H1 (cell line): ENCODE measurements at regions not wholly inside any gene's neighbourhood (a gene's known extent, or its start where the extent isn't known, plus 50 kb on each side); places are given as distances from the start of the nearest gene placed in this dataset.

ENCODE experiments used
- CTCF ChIA-PET: fragments of 300-600 bp; sonication (Branson Sonifier 250); formaldehyde crosslinking; loops from one replicate; lab custom pipeline; 2021; ENCODE audit not compliant: partially characterized antibody; lab: Charles Lee
- POLR2A ChIA-PET: fragments of 300-600 bp; sonication (Branson Sonifier 250); formaldehyde crosslinking; loops from one replicate; lab custom pipeline; 2021; ENCODE audit warnings: inconsistent platforms; ENCODE audit not compliant: partially characterized antibody; lab: Charles Lee
- DNase-seq, 2 experiments: peaks; one replicate each; pipeline versions ENCODE4 v3.0.0 to v3.0.0-alpha.2; 2010 to 2022; ENCODE audit warnings: low spot score in 2 of 2, low read depth in 1 of 2, mixed read lengths in 1 of 2
- FAIRE-seq: peaks from 2 replicates; lab custom pipeline; 2011; peaks lifted over from hg19 to GRCh38; lab: Jason Lieb, UNC
- H2AFZ ChIP-seq: 2 replicates; pipeline ENCODE4 v1.8.1; 2012; ENCODE audit warnings: low read length, inconsistent platforms
- H2AK5ac ChIP-seq: 2 replicates; pipeline ENCODE4 v1.6.1; 2013; ENCODE audit warnings: low read depth, low read length
- H2BK120ac ChIP-seq: replicated peaks from 2 replicates; pipeline ENCODE3; 2013; ENCODE audit warnings: low read depth, low read length, inconsistent platforms
- H2BK12ac ChIP-seq: 2 replicates; pipeline ENCODE4 v1.6.1; 2013; ENCODE audit warnings: low read depth, low read length
- H2BK15ac ChIP-seq: 2 replicates; pipeline ENCODE4 v1.6.1; 2013; ENCODE audit warnings: low read length
- H2BK20ac ChIP-seq: 2 replicates; pipeline ENCODE4 v1.6.1; 2013; ENCODE audit warnings: low read length
- H2BK5ac ChIP-seq: 2 replicates; pipeline ENCODE4 v1.6.1; 2013; ENCODE audit warnings: low read depth, low read length
- H3K14ac ChIP-seq: 2 replicates; pipeline ENCODE4 v1.6.1; 2013; ENCODE audit warnings: inconsistent platforms; ENCODE audit not compliant: insufficient read length
- H3K18ac ChIP-seq: 2 replicates; pipeline ENCODE4 v1.6.1; 2013; ENCODE audit warnings: low read length; ENCODE audit errors: extremely low read depth
- H3K23ac ChIP-seq: 2 replicates; pipeline ENCODE4 v1.6.1; 2013; ENCODE audit warnings: inconsistent platforms; ENCODE audit not compliant: insufficient read length
- H3K23me2 ChIP-seq: 2 replicates; pipeline ENCODE4 v1.6.1; 2013; ENCODE audit warnings: low read depth, low read length
- H3K27ac ChIP-seq: 2 replicates; pipeline ENCODE4 v1.6.1; 2011; ENCODE audit warnings: low read depth, low read length, inconsistent platforms
- H3K27me3 ChIP-seq, 4 experiments: replicated peaks in 1 of 4; 1 replicate in 1 of 4; 2 replicates in 3 of 4; pipeline versions ENCODE4 v1.6.1 to v1.8.1; 2011 to 2013; ENCODE audit warnings: low read length in 3 of 4, mild to moderate bottlenecking in 3 of 4, inconsistent platforms in 2 of 4, mixed read lengths in 2 of 4, moderate library complexity in 1 of 4; ENCODE audit not compliant: control insufficient read depth in 3 of 4, insufficient read depth in 3 of 4; ENCODE audit errors: extremely low read depth in 1 of 4
- H3K36me3 ChIP-seq, 4 experiments: 2 replicates each; pipeline versions ENCODE4 v1.6.1 to v1.8.1; 2011 to 2013; ENCODE audit warnings: mild to moderate bottlenecking in 4 of 4, low read length in 3 of 4, moderate library complexity in 2 of 4, control low read depth in 1 of 4, inconsistent platforms in 1 of 4; ENCODE audit not compliant: insufficient read depth in 4 of 4, control insufficient read depth in 2 of 4
- H3K4ac ChIP-seq: replicated peaks from 2 replicates; pipeline ENCODE3; 2013; ENCODE audit warnings: low read length, low read depth, mixed read lengths, inconsistent platforms; ENCODE audit not compliant: insufficient read length
- H3K4me1 ChIP-seq, 4 experiments: replicated peaks in 1 of 4; 1 replicate in 1 of 4; 2 replicates in 3 of 4; pipeline versions ENCODE4 v1.6.1 to v1.8.1; 2011 to 2013; ENCODE audit warnings: low read length in 3 of 4, inconsistent platforms in 2 of 4, mixed read lengths in 1 of 4; ENCODE audit not compliant: insufficient read depth in 4 of 4, control insufficient read depth in 3 of 4
- H3K4me2 ChIP-seq, 2 experiments: 2 replicates each; pipeline versions ENCODE4 v1.6.1 to v1.8.1; 2011 to 2013; ENCODE audit warnings: low read depth in 2 of 2, low read length in 2 of 2, control low read depth in 1 of 2, inconsistent platforms in 1 of 2, mild to moderate bottlenecking in 1 of 2; ENCODE audit not compliant: insufficient read depth in 1 of 2
- H3K4me3 ChIP-seq, 4 experiments: fragments of 200-600, 300-600 bp in 1 of 4; sonication (generic), shearing (Covaris generic), sonication (Bioruptor Twin) in 1 of 4; 2 replicates each; pipeline versions ENCODE4 v1.5.1 to v1.8.1; 2011 to 2016; ENCODE audit warnings: low read length in 4 of 4, low read depth in 3 of 4, control low read depth in 2 of 4, inconsistent platforms in 2 of 4, mild to moderate bottlenecking in 2 of 4, mixed read lengths in 1 of 4, moderate library complexity in 1 of 4; ENCODE audit not compliant: insufficient read depth in 2 of 4; ENCODE audit errors: extremely low read depth in 1 of 4
- H3K56ac ChIP-seq: replicated peaks from 2 replicates; pipeline ENCODE3; 2013; ENCODE audit warnings: low read depth, mild to moderate bottlenecking, mixed read lengths, low read length, inconsistent platforms; ENCODE audit not compliant: insufficient read length
- H3K79me1 ChIP-seq: 2 replicates; pipeline ENCODE4 v1.6.1; 2013; ENCODE audit warnings: low read depth, low read length, control low read depth
- H3K79me2 ChIP-seq, 2 experiments: 2 replicates each; pipeline versions ENCODE4 v1.6.1 to v1.8.1; 2012 to 2013; ENCODE audit warnings: low read length in 2 of 2, mild to moderate bottlenecking in 2 of 2, inconsistent platforms in 1 of 2; ENCODE audit not compliant: insufficient read depth in 2 of 2, control insufficient read depth in 1 of 2
- H3K9ac ChIP-seq, 4 experiments: replicated peaks in 1 of 4; 1 replicate in 1 of 4; 2 replicates in 3 of 4; pipeline versions ENCODE4 v1.6.1 to v1.8.1; 2011 to 2013; ENCODE audit warnings: low read depth in 3 of 4, low read length in 3 of 4, control low read depth in 2 of 4, mild to moderate bottlenecking in 2 of 4, moderate library complexity in 2 of 4, inconsistent platforms in 1 of 4; ENCODE audit errors: extremely low read depth in 1 of 4
- H3K9me3 ChIP-seq, 2 experiments: 2 replicates each; pipeline versions ENCODE4 v1.6.1 to v1.8.1; 2012 to 2013; ENCODE audit warnings: mild to moderate bottlenecking in 2 of 2, moderate library complexity in 2 of 2, control low read depth in 1 of 2, inconsistent platforms in 1 of 2, low read depth in 1 of 2, low read length in 1 of 2, mixed read lengths in 1 of 2; ENCODE audit not compliant: insufficient read depth in 2 of 2
- H4K20me1 ChIP-seq, 2 experiments: replicated peaks in 1 of 2; 2 replicates each; pipeline versions ENCODE3 to v1.8.1; 2011 to 2013; ENCODE audit warnings: inconsistent platforms in 2 of 2, low read length in 2 of 2, mild to moderate bottlenecking in 1 of 2; ENCODE audit not compliant: insufficient read depth in 2 of 2, control insufficient read depth in 1 of 2
- H4K5ac ChIP-seq: 2 replicates; pipeline ENCODE4 v1.6.1; 2013; ENCODE audit warnings: low read length, low read depth, mixed read lengths, inconsistent platforms; ENCODE audit not compliant: insufficient read length
- H4K8ac ChIP-seq: 2 replicates; pipeline ENCODE4 v1.8.0; 2013; ENCODE audit warnings: mild to moderate bottlenecking, moderate library complexity, low read length, inconsistent platforms; ENCODE audit not compliant: insufficient read depth; ENCODE audit errors: extremely low read depth
- H4K91ac ChIP-seq: replicated peaks from 2 replicates; pipeline ENCODE3; 2013; ENCODE audit warnings: low read length, mixed read lengths, inconsistent platforms; ENCODE audit not compliant: insufficient read length
- CREB1 ChIP-seq: IDR thresholded peaks from 2 replicates; pipeline ENCODE4 v1.6.1; 2012; ENCODE audit warnings: inconsistent platforms
- FOSL1 ChIP-seq: IDR thresholded peaks from 2 replicates; pipeline ENCODE4 v1.6.1; 2011; ENCODE audit warnings: mild to moderate bottlenecking, low read depth, low read length, moderate library complexity; ENCODE audit not compliant: insufficient read depth
- JUND ChIP-seq: IDR thresholded peaks from 2 replicates; pipeline ENCODE4 v1.6.1; 2011; ENCODE audit warnings: mild to moderate bottlenecking, improper control_type of control experiment, low read length
- NANOG ChIP-seq: IDR thresholded peaks from 2 replicates; pipeline ENCODE4 v1.6.1; 2011; ENCODE audit warnings: low read length, low read depth, mild to moderate bottlenecking, inconsistent platforms; ENCODE audit not compliant: insufficient read depth, poor library complexity, severe bottlenecking
- ZNF274 ChIP-seq: IDR thresholded peaks from 2 replicates; pipeline ENCODE4 v1.7.0; 2012; ENCODE audit warnings: low read length, borderline replicate concordance; ENCODE audit errors: extremely low read depth
- WGBS, 2 experiments: shearing (Covaris generic) in 1 of 2; methylation state at CpG; one replicate each; pipeline versions ENCODE4 v1.1.6 to v1.1.7; 2013 to 2015; ENCODE audit warnings: low lambda C conversion rate in 2 of 2, mixed read lengths in 2 of 2, inconsistent platforms in 1 of 2, low coverage in 1 of 2, missing lambda C conversion rate in 1 of 2; ENCODE audit not compliant: insufficient replicate concordance in 2 of 2, insufficient coverage in 1 of 2, insufficient read length in 1 of 2; ENCODE audit errors: extremely low coverage in 1 of 2, missing lambda C conversion rate in 1 of 2; 5-methylcytosine and 5-hydroxymethylcytosine counted together
- TF ChIP-seq, protein P1 (sequence below): IDR thresholded peaks from 2 replicates; pipeline ENCODE4 v1.6.1; 2012; ENCODE audit warnings: low read length, inconsistent platforms

DNA sequence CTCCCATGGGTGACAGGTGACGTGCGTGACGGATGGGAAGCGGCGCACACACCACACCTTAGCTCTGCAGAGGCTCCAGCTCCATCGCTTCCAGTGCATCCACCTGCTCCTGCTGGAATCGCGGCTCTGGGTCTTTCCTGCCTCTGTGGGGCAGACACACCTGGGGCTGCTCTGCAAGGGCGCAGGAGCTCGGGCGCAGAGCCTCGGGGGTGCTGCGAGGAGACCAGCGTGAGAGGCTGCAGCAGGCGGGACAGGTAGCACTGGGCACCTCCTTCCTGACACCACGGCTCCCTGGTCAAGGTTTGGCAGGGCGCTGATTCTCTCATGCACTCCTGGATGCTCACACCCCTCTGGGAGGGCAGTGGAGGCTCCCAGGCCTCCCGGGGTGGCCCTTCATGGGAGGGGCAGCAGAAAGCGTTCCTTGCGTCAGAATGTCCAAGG lies 1494.3 kb downstream of the BRD1 start:
- CTCF ChIA-PET = no interaction called here
- no peak for FAIRE-seq
- DNase-seq = no peak

More for the DNA sequence above, 1494.3 kb downstream of the BRD1 start:
- peaks cover 0 to 2% (median 0%) of the 10 kb centered on the region in 4 experiments; a peak in 1 of 7 replicates for H3K4me1 ChIP-seq
- H4K8ac ChIP-seq = no peak overlapping the region
- H3K27ac ChIP-seq = no peak overlapping the region
- no peak overlapping the region for H2AFZ ChIP-seq
- no peak overlapping the region for H2BK12ac ChIP-seq
- peaks cover 0 to 5% of the 10 kb centered on the region in 2 experiments for H4K20me1 ChIP-seq
- peaks cover 11% of the 10 kb centered on the region; the same call in 1 of the 2 replicates for H3K23me2 ChIP-seq
- H3K4me2 ChIP-seq = no peak overlapping the region
- H2BK15ac ChIP-seq = no peak overlapping the region
- H3K79me2 ChIP-seq = no peaks in the 10 kb centered on the region
- H3K23ac ChIP-seq = no peak overlapping the region
- H3K4ac ChIP-seq = no peak overlapping the region
- no peak overlapping the region for H3K4me3 ChIP-seq
- no peak overlapping the region for H2BK5ac ChIP-seq
- POLR2A ChIA-PET = no interaction called here
- no peak overlapping the region for H3K18ac ChIP-seq
- H3K27me3 ChIP-seq = no peaks in the 10 kb centered on the region
- H3K56ac ChIP-seq = no peak overlapping the region
- H2AK5ac ChIP-seq = no peak overlapping the region
- H2BK120ac ChIP-seq = no peak overlapping the region
- H3K36me3 ChIP-seq = no peaks in the 10 kb centered on the region
- H3K14ac ChIP-seq = no peak overlapping the region
- H4K91ac ChIP-seq = no peak overlapping the region
- TF ChIP-seq NANOG = no peak
- TF ChIP-seq, protein P1, sequence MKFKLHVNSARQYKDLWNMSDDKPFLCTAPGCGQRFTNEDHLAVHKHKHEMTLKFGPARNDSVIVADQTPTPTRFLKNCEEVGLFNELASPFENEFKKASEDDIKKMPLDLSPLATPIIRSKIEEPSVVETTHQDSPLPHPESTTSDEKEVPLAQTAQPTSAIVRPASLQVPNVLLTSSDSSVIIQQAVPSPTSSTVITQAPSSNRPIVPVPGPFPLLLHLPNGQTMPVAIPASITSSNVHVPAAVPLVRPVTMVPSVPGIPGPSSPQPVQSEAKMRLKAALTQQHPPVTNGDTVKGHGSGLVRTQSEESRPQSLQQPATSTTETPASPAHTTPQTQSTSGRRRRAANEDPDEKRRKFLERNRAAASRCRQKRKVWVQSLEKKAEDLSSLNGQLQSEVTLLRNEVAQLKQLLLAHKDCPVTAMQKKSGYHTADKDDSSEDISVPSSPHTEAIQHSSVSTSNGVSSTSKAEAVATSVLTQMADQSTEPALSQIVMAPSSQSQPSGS = no peak
- no peak for TF ChIP-seq FOSL1
- no peak for TF ChIP-seq CREB1
- no peak for TF ChIP-seq ZNF274
- TF ChIP-seq JUND = no peak
- H3K9me3 ChIP-seq = peaks cover 6% of the 10 kb centered on the region in 2 experiments; a peak in 3 of 4 replicates
- H3K79me1 ChIP-seq = 0 out of 2 replicates have a peak, but pooled peaks cover 2% of the 10 kb centered on the region
- WGBS, 2 experiments = 86% methylated on average over 20 of the region's 20 CpGs; no CpG with 5 or more reads in 1 of the 2 experiments
- H3K9ac ChIP-seq = no peak overlapping the region
- no peak overlapping the region for H4K5ac ChIP-seq
- H2BK20ac ChIP-seq = no peak overlapping the region
